SKM-1 (cell line): ENCODE measurements at regions not wholly inside any gene's neighbourhood (a gene's known extent, or its start where the extent isn't known, plus 50 kb on each side); places are given as distances from the start of the nearest gene placed in this dataset.
"Not testable (repeated sequence)": the region's sequence is repeated elsewhere in the genome, so short reads cannot be mapped to it uniquely, and the experiment has no call there.

Experiments
- DNase-seq: peaks from one replicate; lab custom pipeline; 2025; ENCODE audit not compliant: unreplicated experiment; lab: John Stamatoyannopoulos, UW

DNA sequence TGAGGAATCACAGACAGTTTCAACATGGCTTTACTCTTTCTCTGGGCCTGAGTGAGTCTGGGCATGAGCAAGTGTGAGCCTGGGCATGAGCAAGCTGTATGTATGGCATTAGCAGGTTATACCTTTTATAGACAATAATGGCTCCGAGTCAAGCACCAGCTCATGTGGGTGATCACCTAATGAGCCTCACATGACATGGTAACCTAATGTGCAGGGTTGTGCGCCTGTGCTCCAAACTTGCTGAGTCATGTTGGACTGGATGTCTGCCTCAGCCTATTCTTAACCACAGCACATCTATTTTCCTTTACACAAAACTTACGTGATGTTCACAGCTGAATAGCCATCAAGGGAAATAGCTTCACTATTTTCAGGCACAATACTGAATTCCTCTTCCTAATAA is 236.2 kb upstream of the NRIP1 start:
- DNase-seq: no peak

DNA sequence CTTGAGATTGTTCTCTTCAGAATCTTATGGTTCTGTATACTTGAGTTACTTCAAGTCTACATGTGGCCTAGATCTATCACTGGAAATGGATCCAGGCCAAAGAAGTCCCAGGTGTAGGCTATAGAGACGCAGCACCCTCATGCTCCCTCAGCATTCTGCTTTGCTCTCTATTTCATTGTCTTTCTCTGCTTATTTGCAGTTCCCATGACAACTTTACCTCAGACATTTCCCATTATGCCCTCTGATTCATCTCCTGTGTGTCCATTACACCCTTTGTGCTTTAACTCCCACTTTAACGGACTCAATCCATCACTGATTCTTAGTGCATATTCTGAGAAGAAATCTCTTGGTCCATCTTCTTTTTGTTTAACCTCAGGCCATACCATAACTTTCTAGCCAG is 236.9 kb upstream of the NRIP1 start:
- DNase-seq: no peak

DNA sequence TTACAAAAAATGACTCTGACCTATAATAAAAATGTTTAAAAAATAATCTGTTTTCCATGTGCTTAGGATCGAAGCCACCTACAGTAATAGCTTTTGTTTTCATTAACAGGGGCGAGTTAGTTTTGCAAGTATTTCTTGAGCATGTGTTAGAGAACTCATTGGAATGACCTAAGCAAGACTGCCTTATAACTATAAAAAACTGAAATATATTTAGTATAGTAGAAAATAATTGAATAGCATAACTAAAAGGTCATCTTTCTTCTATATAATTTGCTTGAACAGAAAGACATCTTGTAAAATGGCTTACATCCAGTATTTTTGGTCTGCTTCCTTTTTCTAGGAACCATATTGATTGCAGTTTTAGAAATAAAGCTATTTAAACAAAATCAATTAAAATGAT is 241.5 kb upstream of the NRIP1 start:
- no peak for DNase-seq

DNA sequence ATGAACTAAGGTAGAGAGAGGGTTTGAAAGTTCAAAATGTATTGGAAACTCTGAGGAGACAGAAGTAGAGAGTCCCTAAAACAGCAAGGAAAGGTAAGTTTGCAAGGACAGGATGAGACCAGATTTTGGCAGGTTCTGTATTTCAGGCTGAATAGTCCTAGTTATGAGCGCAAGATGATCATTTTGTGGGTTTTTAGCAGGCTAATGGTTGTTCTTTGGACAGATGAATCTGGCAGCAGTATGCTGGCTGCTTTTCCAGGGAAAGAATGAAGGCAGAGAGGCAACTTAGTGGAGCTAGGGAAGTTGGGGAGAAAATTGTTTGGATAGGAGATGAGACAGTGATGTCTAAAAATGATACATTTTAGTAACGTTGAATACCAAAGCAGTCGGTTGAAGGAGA is 243.5 kb upstream of the NRIP1 start:
- DNase-seq: no peak

DNA sequence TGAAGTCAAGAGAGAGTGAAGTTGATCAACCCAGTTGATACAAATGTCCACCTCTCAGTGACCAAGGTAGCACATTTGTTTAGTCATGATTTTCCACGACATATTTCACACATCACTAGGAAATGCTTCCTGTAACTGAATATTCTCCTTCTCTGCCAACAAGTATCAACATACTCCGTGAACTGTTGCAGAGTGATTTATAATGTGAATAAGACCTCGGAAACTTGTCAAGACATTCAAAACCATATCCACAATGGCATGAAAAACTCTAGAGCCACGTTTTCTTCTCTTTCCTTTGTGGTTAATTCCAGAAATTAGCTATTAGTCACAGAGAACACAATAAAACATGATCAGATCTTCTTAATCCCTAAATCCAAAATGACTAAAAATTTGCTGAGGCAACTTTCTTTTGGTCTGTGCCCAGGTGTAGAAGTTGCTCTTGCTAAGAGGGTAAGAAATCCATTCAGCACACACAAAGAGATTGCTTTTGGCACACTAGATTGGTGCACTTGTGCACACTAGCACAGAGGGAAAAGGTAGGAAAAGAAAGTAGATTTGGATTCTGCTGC is 244.3 kb upstream of the NRIP1 start:
- no peak for DNase-seq

DNA sequence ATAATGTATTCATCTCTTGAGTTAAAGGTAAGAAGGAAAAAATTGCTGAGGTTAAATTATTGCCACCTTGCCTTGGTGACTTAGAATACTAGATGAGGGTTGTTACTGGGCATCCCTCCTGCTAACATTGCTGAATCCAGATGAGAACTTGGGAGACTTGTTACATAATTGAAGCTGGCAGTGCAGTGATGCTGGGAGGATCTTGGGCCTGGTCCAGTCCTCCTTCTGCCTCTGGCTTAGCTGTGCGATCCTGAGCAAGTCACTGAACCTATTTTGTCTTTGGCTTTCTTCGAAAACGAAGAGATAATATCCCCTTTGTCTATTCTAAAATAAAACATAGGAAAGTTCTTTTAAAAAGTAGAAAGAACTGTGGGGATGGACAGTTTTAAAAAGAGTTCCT is 244.9 kb upstream of the NRIP1 start:
- DNase-seq: no peak

DNA sequence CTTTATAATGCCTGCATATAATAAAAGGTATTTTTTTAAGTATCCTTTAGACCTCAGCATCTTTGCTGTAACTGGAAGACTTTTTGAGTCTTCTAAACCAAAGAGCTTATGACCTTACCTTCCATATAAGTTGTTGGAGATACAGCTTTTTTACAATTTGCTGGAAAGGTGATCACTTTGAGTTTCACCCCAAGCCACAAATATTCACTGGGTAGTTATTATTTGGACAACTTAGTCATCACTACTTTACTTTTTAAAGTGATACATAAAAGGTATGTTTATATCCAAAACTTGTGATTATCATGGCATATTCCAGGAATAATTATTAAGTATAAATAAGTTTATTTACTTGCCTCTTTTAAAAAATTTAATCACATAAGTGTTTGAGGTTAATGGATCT is 246.7 kb upstream of the NRIP1 start:
- DNase-seq: no peak

DNA sequence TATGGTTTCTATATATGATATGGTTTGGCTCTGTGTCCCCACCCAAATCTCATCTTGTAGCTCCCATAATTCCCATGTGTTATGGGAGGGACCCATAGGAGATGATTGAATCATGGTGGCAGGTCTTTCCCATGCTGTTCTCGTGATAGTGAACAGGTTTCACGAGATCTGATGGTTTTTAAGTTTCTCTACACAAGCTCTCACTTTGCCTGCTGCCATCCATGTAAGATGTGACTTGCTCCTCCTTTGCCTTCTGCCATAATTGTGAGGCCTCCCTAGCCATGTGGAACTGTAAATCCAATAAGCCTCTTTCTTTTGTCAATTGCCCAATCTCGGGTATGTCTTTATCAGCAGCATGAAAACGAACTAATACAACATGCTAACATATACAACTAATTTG is 252.2 kb upstream of the NRIP1 start:
- DNase-seq: not testable (repeated sequence)

DNA sequence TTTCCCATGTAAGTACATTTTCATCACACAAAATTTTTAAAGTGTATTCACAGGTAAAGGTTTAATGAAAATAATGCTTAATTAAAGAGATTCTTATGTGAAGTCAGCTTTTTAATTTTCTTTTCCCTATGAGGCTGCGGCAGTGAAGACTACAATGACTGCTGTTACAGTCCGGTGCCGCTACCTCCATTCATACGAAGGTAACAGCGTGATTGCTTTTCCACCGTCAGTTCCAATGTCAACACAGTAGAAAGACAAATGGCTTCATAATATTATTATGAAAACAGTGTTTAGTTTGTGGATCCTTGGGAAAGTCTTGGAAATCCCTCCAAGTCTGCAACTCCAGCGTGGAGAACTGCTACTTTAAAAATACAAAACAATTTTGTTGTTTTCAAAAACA is 254.9 kb upstream of the NRIP1 start:
- no peak for DNase-seq

DNA sequence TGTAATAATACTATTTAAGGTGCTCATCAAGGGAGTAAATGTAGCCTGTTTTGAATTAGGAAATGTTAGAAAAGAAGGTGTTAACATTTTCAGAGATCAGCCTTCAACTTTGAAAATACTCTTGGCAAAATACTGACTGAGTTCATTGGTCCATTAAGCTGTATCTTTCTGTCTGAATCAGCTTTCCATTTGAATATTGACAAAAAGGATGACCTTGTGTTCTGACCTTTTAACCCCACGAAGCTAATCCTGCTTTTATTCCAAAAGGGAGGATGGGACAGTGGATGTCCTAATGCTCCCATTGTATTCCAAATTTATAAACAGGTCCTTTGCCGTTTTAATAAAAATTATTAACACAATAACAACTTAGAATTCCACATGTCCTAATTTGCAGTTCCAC is 259.7 kb upstream of the NRIP1 start:
- DNase-seq: no peak

DNA sequence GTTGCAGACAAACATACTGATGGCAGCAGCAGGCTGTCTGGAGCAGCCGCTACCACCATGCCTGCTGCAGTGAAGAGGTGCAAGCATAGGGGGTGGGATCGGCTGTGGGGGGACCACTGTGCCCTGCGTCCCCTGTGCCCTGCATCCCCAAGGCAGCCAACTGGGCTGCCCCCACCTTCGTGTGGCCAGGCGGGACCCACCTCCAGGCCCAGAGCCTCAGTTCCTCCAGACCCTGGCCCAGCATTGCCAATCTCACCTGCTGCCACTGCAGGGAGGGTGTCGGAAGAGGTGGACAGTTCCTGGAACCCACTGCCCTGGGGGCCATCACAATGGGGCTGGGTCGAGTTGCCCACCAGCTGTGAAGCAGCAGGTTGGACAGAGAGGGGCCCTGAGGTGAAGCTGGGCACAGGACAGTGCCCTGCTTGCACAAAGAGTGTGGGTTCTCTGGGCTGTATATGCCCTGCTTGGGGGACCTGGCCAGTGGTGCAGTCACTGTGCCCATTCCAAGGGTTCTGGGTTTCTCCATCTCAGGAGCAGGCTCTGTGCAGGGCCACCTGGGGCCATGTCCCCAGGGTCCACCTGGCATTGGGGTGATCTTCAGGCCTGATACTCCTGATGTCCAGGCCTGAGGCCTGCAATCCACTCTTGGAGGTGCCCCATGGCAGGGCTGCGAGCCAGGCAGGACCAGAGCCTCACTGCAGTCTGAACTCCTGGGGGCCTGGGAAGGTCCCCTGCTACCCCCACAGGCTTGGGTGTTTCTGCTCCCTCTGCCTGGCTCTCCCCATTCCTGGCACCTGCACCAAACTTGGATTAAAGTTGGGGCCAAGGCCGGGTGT is 261.4 kb upstream of the NRIP1 start:
- no peak for DNase-seq

DNA sequence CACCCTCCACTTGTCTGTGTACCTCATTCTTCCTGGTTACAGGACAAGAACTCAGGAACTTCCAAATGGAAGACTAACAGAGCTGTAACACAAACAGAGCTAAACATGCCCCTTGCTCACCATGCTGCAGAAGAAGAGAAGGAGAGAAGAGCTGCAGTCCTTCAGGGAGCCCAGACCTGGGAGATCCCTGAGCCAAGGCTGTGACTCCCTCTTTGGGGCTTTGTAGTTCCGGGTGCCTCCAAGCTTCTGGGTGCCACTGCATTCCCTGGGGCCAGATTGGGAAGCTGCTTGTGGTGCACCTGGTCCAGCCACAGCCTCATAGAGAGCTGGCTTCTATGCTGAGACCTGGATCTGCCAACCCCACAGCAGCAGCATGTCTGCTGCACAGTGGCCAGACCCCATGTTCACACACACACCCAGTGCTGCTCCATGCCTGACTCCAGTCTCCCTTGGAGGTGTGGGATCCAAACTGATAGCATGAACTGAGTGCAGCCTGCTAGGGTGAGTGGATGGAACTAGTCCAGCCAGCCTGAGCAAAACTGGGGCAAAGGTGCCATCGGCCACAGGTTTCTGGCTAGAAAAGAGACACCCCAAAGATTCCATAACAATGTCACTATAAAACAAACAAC is 263.0 kb upstream of the NRIP1 start:
- DNase-seq: no peak

DNA sequence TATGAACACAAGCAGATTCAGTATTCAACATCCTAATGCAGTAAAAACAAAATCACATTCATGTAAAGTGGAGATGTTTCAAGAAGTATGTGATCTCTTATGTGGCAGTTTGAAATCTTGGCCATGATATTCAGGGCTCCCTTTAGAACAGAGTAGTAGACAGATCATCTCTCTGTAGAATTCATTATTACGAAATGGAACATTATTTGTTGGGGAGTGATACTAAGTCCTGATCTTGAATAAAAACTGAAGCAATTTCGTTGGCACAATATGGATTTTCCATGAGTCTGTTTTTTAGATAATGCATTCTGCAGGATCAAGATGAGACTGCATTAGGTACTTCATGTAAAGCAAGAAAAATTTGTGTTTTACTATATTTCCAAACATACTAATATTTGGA is 264.4 kb upstream of the NRIP1 start:
- no peak for DNase-seq

DNA sequence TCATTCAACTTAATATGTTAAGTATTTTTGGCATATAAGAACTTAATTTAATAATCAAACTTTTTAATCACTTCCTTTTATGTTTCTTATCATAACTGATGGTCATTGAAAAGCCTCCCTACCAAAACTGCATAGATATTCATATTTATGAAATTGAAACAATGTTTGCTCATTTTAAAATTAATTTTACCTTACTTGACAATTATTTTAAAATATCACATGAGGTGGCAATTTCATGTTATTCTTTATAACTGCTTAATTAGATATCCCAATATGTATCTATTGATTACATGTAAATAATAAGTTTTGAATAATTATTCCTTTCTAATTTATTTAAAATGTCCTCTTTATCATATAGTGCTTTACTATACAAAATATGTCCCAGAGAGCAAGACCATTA is 266.1 kb upstream of the NRIP1 start:
- DNase-seq: no peak

DNA sequence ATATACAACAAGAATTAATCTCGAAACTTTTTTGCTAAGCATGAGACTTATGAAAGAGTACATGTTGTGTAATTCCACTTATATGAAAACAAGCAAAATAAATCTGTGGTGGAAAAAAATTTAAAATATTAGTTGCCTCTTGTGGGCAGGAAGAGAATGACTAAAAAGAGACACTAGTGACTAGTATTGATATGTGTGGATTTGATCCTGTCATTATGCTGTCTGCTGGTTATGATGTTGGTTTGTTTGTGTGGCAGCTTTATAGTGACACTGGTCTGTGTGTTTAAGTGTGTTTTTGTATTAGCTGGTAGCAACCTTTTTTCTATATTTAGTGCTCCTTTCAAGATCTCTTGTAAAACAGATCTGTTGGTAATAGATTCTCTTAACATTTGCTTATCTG is 267.8 kb upstream of the NRIP1 start:
- no peak for DNase-seq

DNA sequence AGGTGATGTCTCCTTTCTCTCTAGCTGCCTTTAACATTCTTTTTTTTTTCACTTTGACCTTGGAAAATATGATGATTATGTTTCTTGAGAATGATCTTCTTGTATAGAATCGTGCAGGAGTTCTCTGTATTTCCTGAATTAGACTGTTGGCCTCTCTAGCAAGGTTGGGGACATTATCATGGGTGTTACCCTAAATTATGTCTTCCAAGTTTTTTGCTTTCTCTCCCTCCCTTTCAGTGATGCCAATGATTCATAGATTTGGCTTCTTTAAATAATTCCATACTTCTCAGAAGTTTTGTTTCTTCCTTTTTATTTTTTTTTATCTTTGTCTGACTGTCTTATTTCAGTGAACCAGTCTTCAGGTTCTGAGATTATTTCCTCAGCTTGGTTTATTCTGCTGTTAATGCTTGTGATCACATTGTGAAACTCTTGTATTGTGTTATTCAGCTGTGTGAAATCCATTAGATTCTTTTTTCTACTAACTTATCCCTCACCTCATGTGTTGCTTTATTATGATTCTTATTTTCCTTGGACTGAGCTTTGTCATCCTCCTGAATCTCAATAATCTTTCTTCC is 268.4 kb upstream of the NRIP1 start:
- DNase-seq: no peak

DNA sequence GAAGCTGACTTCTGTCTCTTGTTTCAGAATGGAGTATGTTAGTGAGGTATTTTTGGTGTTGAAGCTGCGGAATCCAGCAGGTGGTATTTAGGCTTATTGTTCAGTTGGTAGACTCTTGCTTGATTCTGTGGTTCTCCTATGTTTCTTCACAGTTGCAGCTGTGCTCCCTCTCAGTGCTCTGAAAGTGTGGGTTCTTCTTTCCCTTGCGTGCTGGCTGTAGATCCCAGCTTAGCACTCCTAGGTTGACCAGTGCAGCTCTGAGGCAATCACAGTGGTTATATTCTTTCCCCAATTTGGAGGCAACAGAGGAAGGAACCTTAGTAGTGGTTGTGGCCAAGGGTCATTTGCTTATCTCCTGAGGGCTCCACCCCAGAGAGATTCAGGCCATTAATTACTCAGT is 269.2 kb upstream of the NRIP1 start:
- DNase-seq: peak; percentile 84

DNA sequence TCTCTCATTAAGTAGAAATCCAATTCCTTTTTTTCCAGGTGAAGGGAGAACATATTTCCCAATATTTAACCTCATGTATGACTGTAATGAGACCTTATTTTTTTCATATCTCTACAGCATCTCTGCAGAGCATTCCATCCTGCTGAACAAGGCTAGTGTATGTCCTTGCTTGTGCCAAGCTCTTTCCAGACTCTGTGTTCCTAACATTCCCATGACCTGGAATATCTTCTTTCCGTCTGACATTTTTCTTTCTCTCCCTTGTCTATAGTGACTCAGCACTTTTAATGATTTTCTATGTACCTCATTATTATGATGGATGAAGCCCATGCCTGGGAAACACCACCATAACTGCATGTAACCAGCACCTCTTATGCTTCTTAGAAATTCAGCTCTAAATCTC is 278.3 kb upstream of the NRIP1 start:
- DNase-seq: no peak

DNA sequence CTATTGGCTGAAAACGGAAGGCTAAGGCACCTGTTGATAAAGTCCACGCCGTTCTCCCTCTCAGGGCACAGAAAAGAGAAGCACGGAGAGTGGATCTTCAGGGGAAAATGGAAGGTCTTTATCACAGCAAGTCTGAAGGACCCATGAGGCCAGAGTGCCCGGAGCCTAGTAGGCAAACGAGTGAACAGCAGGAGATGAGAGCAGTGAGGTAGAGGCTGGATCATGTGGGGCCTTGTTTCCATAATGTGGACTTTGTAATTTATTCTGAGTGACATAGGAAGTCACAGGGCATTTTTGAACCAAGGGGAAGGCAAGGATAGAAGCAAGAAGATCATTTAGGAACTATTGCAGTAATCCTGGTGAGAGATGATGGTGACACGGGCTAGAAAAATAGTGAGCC is 287.2 kb upstream of the NRIP1 start:
- DNase-seq: no peak

DNA sequence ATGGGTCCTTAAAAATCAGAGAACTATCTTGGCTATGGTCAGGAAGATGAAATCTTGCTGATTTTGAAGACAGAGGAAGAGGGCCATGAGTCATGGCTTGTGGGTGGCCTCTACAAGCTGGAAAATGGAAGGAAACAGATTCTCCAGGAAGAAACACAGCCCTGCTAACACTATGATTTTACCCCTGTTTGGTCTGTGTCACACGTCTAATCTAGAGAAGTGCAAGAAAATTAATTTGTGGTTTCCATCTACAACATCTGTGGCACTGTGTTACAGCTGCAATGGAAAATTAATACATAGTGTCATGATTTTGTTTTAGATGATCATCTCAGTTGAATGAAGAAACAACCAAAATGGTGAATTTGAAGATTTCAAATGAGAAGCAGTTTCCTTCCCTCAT is 288.7 kb upstream of the NRIP1 start:
- no peak for DNase-seq

DNA sequence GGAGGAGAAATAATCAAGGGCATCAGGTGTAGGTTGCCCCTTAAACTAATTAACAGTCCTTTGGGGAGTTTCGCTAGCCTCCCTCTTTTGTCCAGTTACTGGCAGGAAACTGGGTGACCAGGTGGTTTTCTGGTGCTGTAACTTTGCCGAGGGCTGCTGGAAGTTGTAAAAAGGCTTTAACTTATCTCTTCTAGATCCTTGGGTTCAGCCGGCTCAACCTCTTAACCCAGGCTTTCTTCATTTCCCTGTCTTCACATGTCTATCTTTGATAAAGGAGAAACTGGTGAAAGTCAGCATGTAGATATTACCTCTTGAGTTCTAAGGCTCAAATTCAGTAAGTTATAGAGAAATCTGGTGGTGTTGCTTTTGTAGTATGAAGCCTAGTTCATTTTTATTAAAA is 289.7 kb upstream of the NRIP1 start:
- DNase-seq: no peak

DNA sequence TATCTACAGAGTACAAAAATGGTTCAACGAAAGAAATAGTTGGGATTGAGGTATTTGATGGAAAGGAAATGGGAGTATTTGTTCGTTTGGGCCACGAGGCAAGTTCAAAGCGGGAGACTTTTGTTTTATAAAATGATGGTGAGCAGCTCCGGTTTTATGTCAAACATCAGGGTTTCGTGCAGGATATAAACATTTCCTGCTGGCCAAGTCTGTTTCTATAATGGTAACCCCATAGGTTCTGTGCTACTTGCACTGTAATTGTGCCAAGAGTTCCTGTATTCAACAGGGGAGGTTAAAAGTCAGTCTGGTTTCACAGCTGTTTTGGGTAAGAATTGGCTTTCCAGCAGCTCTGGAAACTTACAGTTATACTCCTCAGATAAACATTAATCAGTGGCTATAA is 290.3 kb upstream of the NRIP1 start:
- no peak for DNase-seq
